ENCODE measurements at regions not wholly inside any gene's neighbourhood (a gene's known extent, or its start where the extent isn't known, plus 50 kb on each side); places are given as distances from the start of the nearest gene placed in this dataset.
"Not testable (repeated sequence)": the region's sequence is repeated elsewhere in the genome, so short reads cannot be mapped to it uniquely, and the experiment has no call there.

DNA sequence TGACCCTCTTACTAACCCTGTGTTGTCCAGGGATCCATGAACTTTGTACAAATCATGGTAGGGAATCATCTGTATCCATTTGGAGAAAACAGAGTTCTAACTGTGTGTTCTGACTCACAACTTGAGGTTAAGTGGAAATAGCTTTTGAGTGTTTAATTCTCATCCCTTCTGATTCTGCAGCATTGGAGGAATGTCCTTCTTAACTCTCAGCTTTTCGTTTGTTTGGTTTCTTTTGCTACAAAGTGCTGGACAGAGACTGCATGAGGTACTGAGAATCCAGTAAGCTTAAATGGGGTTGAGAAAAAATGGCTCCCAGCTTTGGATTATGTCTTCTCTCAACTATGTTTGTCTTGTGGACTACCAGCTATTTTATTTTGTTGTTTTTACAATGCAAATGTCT lies 352.1 kb upstream of the KIF2B start:
- no peak overlapping the region for H3K27ac ChIP-seq
- TF ChIP-seq, protein P1, sequence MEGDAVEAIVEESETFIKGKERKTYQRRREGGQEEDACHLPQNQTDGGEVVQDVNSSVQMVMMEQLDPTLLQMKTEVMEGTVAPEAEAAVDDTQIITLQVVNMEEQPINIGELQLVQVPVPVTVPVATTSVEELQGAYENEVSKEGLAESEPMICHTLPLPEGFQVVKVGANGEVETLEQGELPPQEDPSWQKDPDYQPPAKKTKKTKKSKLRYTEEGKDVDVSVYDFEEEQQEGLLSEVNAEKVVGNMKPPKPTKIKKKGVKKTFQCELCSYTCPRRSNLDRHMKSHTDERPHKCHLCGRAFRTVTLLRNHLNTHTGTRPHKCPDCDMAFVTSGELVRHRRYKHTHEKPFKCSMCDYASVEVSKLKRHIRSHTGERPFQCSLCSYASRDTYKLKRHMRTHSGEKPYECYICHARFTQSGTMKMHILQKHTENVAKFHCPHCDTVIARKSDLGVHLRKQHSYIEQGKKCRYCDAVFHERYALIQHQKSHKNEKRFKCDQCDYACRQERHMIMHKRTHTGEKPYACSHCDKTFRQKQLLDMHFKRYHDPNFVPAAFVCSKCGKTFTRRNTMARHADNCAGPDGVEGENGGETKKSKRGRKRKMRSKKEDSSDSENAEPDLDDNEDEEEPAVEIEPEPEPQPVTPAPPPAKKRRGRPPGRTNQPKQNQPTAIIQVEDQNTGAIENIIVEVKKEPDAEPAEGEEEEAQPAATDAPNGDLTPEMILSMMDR (conservative IDR thresholded peaks at IDR 0.05), result no peak

DNA sequence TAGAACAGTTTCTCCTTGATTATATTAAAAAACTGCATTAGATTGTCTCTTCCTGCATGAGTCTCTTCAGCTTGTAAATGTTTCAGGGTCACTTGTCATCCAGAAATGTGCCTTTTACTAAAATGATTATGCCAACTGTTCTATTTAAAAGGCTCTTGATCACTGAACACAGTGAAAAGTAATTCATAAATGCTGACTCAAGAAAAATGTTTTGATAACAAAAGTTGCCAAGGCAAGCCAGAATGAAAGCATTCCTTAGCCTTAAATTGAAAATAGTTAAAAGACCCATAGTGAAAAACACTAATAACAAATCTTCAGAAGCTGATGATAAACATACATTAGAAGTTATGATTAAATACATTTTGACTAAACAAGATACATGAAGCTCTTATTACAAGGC lies 356.0 kb upstream of the KIF2B start:
- TF ChIP-seq, protein P1 (conservative IDR thresholded peaks at IDR 0.05), result no peak

DNA sequence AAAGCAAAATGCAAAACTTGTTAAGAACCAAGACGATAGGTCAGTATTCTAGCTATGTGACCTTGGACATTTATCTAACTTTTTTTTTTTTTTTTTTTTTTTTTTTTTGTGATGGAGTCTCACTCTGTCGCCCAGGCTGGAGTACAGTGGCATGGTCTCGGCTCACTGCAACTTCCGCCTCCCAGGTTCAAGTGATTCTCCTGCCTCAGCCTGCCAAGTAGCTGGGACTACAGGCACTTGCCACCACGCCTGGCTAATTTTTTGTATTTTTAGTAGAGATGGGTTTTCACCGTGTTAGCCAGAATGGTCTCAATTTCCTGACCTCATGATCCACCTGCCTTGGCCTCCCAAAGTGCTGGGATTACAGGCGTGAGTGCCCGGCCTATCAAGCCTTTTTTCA lies 358.3 kb upstream of the KIF2B start:
- H3K27ac ChIP-seq, result not testable (repeated sequence)

More for the DNA sequence above, 356.0 kb upstream of the KIF2B start:
- H3K27ac ChIP-seq, result no peak overlapping the region

DNA sequence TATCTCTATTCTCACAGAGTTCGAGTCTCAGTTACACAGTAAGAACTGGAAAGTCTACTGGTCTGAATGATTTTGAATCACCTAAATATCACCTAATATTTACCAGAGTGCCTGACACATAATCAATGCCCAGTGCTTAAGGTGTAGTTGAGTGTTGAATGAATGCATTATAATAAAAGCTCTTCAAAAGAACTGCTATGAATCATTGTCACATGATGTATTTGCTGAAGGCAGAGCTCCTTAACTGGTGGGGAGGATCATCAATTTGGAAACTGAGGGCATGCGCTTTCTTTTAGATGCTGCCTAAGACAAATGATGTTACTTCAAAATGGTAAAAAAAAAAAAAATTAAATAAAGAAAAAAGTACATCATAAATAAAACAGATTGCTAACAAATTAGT lies 359.4 kb upstream of the KIF2B start:
- TF ChIP-seq, protein P1 (conservative IDR thresholded peaks at IDR 0.05), result no peak
- H3K27ac ChIP-seq, result no peak overlapping the region

DNA sequence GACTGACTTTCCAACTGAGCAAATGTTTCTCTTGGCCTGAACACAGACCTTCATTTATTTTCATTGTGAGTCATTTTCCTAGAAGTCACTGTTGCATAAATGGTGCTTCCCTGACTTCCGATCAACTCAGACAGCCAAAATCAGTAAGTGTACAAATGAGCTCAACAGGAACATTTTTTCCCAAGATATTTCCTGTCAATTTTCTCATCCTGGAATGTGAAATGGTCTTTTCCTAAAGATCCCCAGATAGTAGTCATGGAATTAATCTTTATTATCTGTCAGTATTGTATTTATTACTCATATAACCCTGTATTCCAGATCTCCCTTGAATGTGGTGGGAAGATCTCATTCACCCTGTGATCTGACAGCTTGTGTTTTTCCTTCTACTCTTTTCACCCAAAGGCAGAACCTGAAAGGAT lies 360.3 kb upstream of the KIF2B start:
- TF ChIP-seq, protein P1 (conservative IDR thresholded peaks at IDR 0.05), result no peak
- H3K27ac ChIP-seq, result no peak overlapping the region

DNA sequence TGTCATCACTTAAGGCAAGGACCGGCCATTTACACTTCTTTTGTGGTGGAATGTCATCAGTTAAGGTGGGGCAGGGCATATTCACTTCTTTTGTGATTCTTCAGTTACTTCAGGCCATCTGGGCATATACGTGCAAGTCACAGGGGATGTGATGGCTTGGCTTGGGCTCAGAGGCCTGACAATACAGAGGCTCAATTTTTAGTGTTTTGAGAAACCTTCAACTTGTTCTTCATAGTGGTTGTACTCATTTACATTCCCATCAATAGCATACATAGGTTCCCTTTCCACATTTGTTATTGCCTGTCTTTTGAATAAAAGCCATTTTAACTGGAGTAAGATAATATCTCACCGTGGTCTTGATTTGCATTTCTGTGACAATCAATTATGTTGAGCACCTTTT lies 366.8 kb upstream of the KIF2B start:
- not testable (repeated sequence) for H3K27ac ChIP-seq

DNA sequence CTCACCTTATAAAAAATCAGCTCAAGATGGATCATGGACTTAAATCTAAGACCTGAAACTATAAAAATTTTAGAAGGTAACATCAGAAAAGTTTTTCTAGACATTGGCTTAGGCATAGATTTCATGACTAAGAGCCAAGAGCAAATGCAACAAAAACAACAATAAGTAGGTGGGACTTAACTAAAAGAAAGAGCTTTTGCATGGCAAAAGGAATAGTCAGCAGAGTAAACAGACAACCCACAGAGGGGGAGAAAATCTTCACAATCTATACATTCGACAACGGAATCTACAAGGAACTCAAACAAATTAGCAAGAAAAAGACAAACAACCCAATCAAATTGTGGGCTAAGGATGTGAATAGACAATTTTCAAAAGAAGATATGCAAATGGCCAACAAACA lies 368.4 kb upstream of the KIF2B start:
- no peak overlapping the region for H3K27ac ChIP-seq
- TF ChIP-seq, protein P1 (conservative IDR thresholded peaks at IDR 0.05), result no peak

DNA sequence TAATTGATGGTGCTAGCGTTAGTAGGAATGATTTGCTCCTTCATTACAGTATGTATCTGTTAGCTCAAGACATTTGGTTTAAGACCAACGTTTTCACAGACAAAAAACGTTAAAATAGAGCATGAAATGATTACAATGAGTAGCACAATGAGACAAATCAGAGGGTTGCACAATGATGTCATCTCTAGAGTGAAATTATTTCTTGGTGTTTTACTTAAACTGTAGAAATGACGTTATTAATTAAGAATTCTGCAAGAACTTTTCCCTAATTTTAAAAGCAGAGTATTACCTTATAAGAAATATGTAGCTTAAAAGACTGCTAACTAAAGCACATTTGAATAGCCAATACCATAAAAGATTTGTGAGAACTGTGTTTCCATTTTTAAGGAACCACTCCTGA lies 373.4 kb upstream of the KIF2B start:
- TF ChIP-seq, protein P1 (conservative IDR thresholded peaks at IDR 0.05), result no peak
- no peak overlapping the region for H3K27ac ChIP-seq

DNA sequence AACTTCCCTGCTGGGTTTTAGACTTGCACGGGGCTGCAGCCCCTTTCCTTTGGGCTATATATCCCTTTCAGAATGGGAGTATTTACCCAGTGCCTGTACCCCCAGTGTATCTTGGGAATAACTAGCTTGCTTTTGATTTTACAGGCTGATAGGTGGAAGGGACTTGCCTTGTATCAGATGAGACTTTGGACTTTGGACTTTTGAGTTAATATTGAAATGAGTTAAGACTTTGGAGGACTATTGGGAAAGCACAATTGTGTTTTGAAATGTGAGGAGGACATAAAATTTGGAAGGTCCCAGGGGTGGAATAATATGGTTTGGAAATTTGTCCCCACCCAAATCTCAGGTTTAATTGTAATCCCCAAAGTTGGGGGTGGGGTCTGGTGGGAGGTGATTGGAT lies 393.8 kb upstream of the KIF2B start:
- TF ChIP-seq, protein P1 (conservative IDR thresholded peaks at IDR 0.05), result no peak

More for the DNA sequence above, 393.8 kb upstream of the KIF2B start:
- no peak overlapping the region for H3K27ac ChIP-seq
